HG03432 (cell line): ENCODE measurements at regions not wholly inside any gene's neighbourhood (a gene's known extent, or its start where the extent isn't known, plus 50 kb on each side); places are given as distances from the start of the nearest gene placed in this dataset.

Experiments used
- ATAC-seq: cut with Tn5 transposase; IDR thresholded peaks from one replicate; pipeline ENCODE4 v1.9.1; 2021; ENCODE audit warnings: mild to moderate bottlenecking, moderate library complexity; ENCODE audit not compliant: unreplicated experiment

- no peak for ATAC-seq
Observed at GRCh38 chr3:25125201-25125600, 302.9 kb upstream of the RARB start.

GRCh38 chr3:25128735-25129134 is 299.3 kb upstream of the RARB start:
- no peak for ATAC-seq

GRCh38 chr3:25130724-25131520 is 297.1 kb upstream of the RARB start:
- ATAC-seq, result no peak

DNA sequence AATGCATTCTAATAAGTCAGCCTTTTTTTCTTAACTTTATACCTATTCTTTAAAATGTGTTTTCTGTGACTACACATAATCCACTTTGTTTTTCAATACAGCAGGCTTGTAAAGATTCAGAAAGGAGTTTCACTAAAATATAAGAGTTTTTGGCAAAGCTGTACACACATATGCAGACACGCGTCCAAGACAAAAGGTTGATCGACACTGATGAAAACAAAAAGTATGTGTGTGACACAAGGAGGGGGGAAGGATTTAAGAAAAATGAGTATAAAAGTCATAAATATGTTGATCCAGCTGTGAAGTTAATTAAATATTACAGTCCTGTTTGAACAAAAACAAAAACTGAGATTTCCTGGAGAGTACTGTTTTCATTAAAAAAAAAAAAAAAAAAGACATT is 294.5 kb upstream of the RARB start:
- ATAC-seq, result no peak

DNA sequence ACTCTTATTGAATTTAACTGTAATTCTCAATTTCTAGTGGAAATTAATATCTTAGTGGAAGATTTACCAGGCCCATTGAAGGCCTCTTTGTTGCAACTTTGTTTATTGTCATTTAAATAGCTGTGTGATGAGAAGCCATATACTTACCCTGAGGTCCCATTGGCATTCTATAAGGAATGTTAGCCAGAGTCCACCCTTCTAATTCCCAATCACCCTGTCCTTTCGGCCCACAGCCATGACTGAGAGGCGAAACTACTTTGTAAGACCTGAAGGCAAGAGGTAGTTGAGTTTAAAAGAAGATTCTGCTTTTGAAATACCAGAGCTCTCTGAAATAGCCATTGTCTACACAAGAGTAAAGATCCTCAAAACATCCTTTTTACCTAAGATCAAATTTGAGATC is 290.5 kb upstream of the RARB start:
- ATAC-seq, result no peak

DNA sequence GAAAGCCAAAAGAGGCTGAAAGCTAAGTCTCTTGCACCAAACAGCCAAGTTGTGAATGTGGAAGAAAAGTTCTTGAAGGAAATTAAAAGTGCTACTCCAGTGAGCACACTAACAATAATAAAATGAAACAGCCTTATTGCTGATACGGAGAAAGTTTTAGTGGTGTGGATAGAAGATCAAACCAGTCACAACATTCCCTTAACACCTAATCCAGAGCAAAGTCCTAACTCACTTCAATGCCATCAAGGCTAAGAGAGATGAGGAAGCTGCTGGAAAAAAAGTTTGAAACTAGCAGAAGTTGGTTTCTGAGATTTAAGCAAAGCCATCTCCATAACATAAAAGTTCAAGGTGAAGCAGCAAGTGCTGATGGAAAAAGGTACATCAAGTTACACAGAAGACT is 288.8 kb upstream of the RARB start:
- ATAC-seq, result no peak

- ATAC-seq, result no peak
Observed at GRCh38 chr3:25142609-25143355, 285.3 kb upstream of the RARB start.

- no peak for ATAC-seq
Observed at GRCh38 chr3:25143356-25144025, 284.6 kb upstream of the RARB start.

- ATAC-seq, result no peak
Observed at GRCh38 chr3:25144430-25144829, 283.6 kb upstream of the RARB start.

GRCh38 chr3:25145176-25145575 is 282.9 kb upstream of the RARB start:
- no peak for ATAC-seq

DNA sequence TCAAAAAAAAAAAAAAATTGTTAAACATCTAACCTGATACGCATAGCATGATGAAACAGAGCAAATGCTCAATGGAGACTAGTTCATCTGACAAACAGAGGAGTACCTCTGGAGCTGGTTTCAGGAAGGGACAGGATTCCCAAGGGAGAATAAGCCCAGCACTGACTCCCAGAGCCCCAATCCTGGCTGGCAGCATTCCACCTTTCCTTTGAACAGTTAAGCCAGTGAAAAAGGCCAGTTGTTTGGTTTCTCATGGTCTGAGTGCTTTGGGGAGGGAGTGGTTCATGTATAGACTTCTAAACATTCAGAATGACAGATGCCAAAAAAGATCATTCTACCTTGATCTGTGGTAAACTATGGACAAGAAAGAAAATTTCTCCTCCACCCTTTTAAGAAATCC is 277.9 kb upstream of the RARB start:
- ATAC-seq, result no peak

GRCh38 chr3:25151281-25151902 is 276.7 kb upstream of the RARB start:
- ATAC-seq, result no peak

DNA sequence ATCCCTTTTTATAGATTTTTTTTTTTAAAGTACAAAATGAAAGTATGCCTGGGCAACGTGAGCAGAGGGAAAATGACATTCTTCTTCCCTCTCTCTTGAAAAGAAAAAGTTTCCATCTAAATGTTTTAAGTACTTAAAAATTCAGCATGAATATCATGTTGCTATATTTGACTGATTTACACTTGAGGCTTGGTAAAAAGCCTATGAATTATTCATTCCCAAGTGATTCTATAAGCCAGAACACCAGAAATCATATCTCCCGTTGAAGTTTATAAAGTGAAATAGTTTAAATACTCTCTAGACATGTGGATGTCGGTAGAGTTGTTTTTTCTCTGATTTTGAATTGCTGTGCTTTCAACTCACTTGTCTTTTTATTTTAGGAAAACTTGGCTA is 276.2 kb upstream of the RARB start:
- ATAC-seq, result no peak

DNA sequence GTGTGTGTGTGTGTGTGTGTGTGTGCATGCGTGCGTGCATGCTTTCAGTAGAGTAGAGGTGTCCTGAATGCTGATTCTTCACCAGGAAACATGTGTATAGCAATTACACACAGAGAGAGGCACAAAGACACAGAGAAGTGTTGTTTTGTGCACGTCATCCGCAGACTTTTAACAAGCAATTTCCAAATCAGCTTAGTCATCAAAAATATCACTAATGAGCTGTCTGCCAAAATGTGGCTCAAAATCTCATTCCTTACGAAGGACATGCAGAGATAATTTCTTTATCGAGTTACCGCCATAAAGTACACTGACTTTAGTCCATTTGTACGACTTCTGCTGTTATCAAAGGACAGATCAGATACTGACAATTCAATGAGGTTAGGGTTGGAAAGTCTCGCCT is 274.9 kb upstream of the RARB start:
- ATAC-seq, result no peak

GRCh38 chr3:25153561-25153960 is 274.5 kb upstream of the RARB start:
- ATAC-seq, result no peak

DNA sequence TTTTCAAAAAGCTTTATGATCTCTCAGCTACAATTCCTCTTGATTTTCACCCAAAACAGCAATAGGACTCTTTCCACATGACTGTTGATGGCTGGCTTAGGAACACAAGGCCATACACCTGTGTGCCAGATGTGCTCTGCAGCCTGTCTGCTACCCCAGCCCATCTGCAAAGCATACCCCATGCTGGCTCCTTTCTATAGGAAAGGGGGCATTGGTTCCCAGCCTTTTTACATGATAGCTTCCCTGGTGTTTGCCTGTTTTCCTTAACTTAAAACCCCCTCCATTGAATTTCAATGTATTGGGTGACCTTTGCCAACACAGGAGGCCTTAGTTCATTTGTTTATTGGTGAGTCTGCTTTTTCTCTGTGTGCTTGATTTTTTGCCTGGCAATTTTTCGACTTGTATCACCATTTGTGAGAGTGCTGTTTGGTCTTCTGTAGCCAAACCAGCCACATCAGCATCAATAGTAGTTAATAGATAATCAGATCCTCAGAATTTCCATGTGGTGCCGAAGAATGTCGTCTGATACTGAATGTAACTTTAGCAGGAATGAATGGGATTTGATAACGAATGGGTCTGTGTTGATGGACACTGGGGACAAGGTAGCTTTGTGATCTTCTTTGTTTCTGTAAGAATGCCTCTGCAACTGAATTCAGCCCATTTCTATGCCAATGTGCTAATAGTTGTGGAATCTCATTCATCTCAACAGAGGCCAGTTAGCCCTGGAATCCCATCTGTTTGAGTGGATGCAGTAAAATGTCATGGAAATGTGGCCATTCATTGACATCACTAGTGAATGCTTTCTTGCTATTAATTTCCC is 272.2 kb upstream of the RARB start:
- no peak for ATAC-seq

DNA sequence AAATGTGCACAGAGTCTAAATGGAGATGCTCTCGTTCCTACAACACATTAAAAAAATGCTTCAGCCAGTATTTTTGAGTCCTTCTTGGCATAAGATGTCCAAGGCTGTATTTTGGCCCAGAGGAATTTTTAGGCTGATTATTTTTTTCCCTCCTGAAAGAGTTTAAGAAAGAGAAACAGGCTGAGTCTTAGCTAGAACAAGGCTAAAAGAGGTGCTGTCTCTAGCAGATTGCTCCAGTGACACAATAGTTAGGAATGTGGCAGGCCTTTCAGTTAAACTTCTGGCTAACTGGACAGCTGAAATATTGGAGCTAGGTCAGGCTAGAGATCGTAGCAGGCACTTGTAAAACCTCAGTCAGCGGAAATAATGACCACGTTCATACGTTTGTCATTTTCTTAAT is 271.4 kb upstream of the RARB start:
- ATAC-seq, result no peak

GRCh38 chr3:25165306-25165705 is 262.8 kb upstream of the RARB start:
- ATAC-seq, result no peak

GRCh38 chr3:25166016-25166415 is 262.0 kb upstream of the RARB start:
- ATAC-seq, result no peak

- no peak for ATAC-seq
Observed at GRCh38 chr3:25169151-25169550, 258.9 kb upstream of the RARB start.

- ATAC-seq, result no peak
Observed at GRCh38 chr3:25170021-25170420, 258.0 kb upstream of the RARB start.
